ENCODE measurements at regions not wholly inside any gene's neighbourhood (a gene's known extent, or its start where the extent isn't known, plus 50 kb on each side); places are given as distances from the start of the nearest gene placed in this dataset.
"Not testable (repeated sequence)": the region's sequence is repeated elsewhere in the genome, so short reads cannot be mapped to it uniquely, and the experiment has no call there.

DNA sequence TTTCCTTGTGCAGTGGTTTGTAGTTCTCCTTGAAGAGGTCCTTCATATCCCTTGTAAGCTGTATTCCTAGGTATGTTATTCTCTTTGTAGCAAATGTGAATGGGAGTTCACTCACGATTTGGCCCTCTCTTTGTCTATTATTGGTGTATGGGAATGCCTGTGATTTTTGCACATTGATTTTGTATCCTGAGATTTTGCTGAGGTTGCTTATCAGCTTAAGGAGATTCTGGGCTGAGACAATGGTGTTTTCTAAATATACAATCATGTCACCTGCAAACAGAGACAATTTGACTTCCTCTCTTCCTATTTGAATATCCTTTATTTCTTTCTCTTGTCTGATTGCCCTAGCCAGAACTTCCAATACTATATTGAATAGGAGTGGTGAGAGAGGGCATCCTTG, 90.1 kb upstream of the ZBED5 start:
- DNase-seq (ENCODE audit: low read depth): not testable (repeated sequence)

DNA sequence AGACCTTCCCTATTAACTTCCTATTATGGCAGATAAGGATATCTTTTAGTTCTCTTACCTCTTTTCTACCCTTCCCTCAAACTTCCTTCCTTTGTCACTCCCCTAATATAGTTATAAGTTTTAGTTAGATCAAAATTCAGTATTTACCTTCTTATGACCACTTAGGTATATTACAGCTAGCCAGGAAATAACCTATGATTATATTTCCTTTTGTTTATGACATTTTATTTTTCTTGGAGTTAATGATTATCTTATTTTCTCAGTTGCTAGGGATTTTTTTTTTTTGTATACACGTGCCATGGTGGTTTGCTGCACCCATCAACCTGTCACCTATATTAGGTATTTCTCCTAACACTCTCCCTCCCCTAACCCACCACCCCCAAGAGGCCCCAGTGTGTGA, 88.2 kb upstream of the ZBED5 start:
- no peak for DNase-seq (ENCODE audit: low read depth)

DNA sequence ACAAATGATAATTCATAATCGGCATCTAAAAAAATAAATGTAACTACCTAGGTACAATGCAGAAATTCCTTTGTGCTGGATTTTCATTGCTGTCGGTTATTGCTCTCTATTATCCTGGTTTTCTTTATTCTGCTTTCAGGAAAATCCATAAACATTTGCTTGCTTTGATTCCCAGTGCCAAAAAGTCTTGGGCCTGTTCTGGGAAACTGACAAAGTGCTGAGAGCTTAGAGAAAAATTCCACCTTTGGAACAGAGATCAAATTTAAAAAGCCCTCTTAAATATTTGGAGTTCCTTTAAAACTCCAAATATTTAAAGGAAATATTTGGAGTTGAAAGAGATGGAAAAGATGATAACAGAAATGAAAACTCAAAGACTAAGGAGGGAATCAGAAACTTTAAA, 87.3 kb upstream of the ZBED5 start:
- no peak for DNase-seq (ENCODE audit: low read depth)

DNA sequence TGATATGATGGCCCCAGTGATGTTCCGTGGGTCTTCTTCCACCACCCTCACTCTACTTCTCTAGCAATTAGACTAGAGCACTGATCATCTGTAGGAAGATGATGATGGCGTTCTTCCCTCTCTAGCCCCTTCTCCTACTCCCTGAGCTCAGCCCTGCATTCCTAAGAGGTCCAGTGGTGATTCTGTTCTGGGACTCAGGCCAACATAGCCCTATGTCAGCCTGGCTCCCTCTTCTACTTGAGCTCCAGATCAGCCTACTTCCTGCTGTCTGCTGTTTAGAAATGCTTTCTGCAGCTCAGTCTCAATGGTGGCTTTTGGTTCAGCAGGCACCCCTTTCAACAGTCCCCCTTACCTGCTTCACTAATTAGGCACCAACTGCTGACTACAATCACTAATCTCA, 86.1 kb upstream of the ZBED5 start:
- no peak for DNase-seq (ENCODE audit: low read depth)

DNA sequence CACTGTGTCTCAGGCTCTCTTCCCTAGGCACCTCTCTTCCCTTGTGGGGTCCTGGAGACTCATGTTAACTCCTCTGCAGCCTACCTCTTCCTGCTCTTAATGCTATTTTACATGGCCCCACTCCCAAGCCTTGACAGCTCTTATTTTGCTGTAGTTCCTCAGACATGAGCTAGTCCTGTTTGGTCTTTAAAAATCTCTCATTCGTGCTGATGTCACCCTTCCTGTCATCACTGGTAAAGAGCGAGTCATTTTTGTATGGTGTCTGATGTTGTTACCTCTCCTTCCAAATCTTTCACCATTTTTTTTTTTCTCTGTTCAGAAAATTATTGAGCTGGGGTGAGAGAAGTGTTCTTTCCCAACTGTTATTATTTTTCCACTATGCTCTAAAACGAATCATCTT, 84.8 kb upstream of the ZBED5 start:
- DNase-seq (ENCODE audit: low read depth): no peak

DNA sequence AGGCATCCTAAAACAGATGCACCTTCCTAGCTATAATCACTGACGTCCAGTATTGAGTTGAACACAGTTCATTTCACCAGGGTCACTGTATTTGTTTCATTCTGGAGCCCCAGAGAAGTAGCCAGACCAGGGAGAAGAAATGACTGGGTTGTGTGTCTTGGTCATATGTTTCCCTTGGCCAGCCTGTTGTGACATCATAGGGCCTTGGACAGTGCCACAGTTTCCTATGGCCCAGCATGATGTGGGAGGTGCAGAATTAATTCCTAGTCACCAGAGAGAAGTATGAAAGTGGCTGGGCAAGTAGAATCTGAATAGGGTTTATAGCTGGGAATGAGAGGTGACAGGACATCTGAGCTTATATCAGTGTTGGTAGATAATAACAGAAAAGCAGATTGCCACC, 84.0 kb upstream of the ZBED5 start:
- DNase-seq (ENCODE audit: low read depth): no peak

DNA sequence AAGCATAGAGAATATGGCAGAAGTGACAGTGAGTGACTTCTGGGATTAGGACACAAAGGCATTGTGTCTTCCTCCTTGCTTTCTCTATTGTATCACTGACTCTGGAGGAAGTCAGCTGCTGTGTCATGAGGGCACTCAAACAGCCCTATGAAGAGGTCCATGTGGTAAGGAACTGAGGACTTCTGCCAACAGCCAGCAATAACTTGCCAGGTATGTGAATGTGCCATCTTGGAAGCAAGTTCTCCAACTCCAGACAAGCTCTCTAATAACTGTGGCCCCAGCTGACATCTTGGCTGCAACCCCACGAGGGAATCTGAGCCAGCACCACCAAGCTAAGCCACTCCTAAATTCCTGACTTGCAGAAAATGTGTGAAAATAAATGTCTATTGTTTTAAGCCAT, 83.6 kb upstream of the ZBED5 start:
- DNase-seq (ENCODE audit: low read depth): no peak

DNA sequence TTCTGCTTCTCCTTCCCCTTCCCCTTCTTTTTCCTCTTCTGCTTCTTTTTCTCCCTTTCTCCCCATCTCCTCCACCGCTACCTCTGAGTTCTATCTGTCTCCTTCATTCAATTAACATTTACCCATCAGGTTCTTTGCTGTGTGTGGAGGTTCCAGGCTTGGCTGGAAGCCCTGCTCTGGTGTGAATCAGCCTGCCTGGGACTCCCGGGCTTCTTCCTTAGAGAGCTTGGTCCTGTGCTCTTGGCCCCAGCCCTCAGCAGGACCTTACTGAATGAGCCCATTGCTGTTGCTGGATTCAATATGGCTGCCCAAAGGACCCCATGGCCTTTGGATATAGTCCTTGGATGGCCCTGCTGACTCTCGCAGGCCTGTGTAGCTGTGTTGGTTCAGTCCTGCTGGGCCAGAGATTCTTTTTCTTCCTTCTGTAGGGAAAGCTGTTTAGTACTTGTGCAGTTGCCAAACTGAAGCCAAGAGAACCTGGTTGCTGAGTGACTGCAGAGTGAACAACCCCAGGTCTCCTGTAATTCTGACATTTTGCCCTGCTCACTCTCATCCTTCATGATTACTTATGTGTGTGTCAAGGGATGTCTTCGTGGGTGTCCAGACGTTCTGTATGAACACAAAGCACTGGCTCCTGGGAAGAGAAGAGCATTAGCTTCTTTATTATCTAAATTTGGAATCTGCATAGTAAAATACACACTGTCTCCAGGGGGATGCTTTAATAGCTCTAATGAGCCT, 81.0 kb upstream of the ZBED5 start:
- no peak for DNase-seq (ENCODE audit: low read depth)

DNA sequence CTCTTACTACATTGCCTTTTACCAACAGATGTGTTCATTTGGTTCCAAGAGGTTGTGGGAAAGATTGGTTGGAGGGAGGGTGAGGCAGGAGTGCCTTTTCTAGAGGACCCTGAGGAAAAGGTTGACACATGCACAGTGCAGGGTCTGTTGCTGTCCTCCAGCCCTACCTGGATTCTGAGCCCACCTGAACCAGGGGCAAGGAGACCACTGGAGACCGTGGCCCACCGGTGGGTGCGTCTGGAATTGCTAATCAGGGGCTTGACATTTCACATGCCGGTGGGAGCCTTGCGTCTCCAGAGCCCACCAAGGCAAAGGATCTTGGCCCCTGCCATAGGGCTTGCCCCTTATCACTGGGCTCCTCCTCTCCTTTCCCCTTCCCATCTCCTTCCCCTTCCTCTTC, 80.4 kb upstream of the ZBED5 start:
- no peak for DNase-seq (ENCODE audit: low read depth)

DNA sequence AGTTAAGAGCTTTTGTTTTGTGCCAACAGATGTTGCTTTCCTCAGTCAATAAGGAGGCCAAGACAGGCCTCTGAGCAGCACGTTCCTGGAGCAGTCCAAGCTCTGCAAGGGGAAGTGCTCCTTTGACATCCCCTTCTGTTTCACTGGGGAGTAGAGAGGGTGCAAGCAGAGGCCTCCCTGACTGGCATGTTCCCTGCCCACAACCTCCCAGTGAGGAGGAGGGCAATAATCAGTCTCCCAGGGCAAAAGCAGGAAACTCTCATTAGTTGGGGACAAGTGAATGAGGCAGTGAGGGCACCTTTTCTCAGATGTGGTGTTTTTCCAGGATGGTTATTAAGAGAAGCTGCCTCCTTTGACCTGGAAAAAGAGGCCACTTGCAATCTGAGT, 79.5 kb upstream of the ZBED5 start:
- DNase-seq (ENCODE audit: low read depth): no peak

DNA sequence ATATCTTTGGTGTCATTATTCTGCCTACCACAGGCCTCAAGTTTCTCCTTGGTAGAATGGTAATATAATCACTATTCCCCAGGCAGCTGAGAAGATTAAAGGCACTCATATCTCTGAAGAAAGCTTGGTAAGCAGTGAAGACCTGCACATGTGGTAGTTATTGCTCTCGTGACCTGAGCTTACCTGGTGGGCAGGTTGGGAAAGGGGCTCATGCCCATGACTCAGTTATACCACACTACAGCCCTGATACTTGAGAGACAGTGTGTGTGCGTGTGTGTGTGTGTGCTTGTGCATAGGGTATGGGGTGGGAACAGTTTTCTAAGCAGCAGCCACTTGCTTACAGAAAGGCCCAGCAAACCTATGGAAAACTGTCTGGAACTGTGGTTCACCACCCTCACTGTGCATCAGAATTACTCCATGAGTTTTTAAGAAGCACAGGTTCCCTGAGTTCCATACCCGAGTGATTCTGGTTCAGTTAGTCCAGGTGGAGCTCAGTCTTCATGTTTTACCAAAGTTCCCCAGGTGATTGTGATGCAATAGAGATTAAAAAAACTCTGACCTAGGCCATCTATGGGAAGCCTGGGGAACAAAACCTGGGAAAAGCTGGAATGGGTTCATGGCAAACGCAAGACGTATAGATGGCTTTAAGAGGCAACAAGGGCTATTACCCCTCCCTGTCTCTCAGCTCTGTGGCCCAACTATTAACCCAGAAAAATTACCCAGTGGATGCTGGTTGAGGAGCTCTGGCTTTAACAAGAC, 79.0 kb upstream of the ZBED5 start:
- no peak for DNase-seq (ENCODE audit: low read depth)

DNA sequence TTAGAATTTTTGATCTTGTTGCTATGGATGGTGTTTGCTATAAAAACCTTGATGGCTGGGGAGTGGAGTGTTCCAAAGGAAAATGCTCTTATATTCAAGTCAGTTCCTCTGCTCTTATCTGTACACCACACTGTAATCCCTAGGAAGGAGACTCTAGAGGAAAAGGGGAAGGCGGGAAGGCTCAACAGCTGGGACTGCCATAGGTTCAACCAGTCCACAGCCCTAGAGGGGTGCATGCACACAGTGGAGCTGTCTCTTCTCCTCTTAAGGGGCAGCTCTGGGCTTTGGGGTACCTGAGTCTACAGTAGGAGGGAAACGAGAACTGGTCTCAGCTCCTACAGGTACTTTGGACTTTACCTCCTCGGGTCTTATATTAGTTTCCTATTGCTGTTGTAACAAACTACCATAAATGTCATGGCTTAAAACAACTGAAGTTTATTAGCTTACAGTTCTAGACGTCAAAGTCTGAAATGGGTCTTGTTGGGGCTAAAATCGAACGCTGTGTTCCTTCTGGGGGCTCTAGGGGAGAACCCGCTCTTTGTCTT, 77.2 kb upstream of the ZBED5 start:
- no peak for DNase-seq (ENCODE audit: low read depth)

DNA sequence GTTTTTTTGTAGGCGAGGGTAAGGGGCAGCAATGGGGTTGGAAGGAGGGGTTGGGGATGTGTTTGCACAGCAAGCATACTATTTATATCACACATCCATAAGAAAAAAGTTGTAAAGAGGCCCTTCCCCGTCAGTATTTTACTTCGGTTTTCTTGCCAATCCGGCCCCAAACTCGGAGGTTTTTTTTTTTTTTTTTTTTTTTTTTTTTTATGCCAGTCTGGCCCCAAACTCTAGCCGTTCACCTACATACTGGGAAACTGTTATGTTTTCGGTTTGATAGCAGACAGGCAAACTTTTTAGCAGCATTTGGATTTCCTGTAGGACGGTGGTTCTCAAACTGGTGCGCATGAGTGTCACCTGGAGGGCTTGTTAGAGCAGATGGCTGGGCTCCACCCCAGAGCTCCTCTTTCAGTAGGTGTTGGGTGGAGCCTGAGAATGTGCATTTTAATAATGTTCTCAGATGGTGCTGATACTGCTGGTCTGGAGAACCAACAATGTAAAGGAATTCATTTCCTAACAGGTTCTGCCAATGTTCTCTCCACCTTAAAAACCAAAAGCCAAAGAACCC, 76.5 kb upstream of the ZBED5 start:
- no peak for DNase-seq (ENCODE audit: low read depth)

DNA sequence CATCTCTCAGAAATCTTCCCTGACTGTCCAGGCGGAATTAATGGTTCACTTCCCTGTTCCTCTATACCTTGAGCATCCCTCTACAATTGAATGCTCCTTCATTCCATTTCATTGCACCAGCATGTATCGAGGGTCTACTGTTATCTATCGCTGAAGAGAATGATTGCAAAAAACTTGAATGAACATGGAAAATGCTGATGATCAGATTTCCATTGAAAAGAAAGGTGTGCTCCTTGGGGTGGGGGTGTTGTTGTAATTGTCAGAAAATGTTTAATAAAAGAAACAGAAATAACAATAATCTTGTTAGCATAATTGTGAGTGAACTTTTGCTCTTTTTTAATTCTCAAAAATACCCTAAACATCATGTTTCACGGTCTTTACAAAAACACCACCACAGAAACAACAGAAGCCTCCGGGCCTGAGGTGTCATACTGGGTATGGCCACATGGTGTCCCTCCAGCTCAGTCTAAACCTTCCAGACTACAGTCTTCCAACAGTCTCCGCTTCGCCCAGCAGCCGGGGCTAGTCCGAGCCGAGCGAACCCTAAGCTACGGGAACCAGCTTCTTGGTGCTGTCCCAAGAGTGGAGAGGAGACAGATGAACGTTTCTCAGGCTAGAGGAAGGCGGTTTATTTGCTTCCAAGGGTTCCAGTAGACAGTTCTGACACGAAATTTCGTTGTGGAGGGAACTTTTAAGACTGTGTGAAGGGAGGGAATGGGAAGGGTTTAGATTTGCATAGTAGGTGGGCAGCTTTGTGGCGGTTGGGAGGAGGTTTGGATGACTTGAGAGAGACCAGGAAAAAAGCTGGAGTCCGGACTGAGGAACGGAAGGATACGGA, 75.8 kb upstream of the ZBED5 start:
- peak; percentile 63 for DNase-seq (ENCODE audit: low read depth)

DNA sequence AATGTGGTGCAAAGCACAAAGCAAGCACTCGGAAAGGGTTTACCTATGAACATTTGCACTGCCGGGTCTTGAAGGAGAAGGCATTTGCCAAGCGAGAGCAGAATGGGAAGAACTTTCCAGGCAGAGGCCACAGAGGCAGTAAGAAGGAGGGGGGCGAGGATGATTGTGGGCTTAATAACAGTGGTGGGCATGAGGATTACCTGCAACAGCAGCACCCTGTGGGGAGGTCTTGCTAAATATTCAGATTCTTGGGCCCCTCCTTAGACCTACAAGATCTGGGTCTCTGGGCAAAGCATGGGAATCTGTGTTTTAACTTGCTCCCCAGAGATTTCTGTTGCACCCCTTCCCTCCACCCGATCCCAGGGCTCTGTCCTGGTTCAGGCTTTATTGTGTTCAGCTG, 75.1 kb upstream of the ZBED5 start:
- DNase-seq (ENCODE audit: low read depth): no peak

DNA sequence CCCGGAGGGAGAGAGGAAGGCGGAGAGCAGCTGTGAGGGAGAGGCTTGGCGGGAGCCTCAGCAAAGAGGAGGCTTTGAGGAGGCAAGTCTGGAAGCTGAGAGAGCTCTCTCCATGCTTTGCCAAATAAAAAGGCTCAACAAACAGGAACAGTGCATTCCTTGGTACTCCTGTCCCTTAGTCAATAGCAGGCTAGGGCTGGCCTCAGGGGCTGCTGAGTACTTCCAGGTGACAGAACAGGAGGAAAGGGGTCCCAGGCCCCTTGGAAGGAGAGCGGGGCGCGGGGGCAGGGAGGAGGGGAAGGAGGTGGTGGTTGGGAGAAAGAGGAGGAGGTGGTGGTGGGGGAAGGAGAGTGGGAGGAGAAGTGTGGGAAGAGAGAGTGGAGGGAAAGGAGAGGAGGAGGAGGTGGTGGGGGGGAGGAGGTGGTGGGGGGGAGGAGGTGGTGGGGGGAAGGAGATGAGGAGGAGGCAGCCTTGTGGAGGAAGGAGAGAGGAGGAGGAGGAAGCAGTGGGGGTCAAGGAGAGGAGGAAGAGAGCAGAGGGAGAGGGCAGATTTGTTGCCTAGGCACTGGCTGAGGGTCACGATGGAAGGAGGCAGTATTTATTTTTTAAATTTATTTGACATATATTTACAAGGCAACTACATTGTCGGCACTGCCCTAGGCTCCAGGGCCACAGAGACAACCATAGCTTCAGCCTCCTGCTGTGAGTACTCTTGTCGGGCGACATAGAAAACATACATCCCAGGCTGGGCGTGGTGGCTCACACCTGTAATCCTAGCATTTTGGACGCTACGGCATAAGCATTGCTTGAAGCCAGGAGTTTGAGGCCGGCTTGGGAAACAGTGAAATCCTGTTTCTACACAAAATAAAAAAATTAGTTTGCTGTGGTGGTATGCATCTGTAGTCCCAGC, 74.2 kb upstream of the ZBED5 start:
- no peak for DNase-seq (ENCODE audit: low read depth)

DNA sequence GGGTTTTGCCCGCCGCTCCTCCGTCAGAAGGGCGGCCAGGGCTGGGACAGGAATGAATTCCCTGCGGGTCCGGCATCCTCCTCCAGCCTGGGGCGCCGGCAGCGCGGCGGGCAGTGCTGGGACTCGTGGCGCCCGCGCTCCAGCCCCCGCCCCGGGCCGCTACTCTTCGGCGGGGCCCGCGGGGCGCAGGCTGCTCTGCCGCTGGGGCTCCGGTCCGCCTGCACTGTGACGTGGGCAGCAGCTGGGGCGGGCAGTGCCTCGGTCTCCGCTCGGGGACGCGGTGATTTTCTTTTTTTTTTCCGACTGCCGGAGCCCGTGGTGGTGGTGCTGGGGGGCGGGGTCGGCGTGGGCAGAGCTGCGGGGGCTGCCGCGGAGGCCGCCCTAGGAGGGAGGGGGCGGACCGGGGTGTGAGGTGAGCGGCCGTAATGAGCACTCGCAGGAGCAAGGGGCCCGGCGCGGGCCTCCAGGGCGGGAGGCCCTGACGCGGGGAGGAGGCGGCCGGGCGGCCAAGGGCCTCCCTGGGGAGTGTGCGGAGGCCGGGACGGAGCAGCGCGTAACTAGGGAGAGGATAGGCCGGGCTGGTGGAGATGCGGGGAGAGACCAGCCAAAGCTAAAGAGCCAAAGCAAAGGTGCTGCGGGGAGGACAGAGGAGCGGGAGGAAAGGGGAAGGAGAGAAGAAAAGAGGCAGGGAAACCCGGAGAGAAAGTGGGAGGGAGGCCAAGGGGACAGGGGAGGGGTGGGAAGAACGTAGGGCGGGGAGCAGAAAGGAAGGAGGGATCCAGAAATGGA, 73.3 kb upstream of the ZBED5 start:
- peak; percentile 34 for DNase-seq (ENCODE audit: low read depth)

DNA sequence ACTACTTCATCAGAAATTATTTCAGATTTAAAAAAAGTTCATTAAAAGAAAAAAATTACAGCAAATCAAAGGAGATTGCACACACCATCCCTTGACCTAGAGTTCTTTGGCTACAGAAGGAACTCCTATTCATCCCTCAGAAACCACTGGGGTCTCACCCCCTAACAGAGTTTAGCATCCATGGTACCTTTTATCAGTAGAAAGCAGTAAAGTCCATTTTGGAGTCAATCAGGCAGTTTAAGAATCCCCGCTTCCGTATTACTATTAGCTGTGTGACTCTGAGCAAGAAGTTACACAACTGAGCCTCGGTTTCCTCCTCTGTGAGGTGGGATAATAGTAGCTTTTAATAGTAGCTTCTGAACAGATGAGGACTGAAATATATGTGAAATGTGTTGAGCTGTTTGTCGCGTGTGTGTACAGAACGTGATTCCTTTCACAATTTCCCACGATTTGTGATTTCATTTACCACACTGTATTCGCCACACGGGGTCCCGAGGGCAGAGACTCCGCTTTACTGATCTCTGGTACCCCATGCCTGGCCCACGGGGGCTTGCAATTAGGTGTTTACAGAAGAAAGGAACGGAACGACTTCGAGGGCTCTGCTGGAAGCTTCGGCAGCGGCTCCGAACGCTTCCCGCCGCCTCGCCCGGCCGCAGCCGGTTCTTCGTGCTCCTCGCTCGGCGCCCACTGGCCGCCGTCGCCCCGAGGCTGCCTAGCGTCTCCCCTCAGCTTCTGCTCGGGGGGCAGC, 72.5 kb upstream of the ZBED5 start:
- peak; percentile 13 for DNase-seq (ENCODE audit: low read depth)

DNA sequence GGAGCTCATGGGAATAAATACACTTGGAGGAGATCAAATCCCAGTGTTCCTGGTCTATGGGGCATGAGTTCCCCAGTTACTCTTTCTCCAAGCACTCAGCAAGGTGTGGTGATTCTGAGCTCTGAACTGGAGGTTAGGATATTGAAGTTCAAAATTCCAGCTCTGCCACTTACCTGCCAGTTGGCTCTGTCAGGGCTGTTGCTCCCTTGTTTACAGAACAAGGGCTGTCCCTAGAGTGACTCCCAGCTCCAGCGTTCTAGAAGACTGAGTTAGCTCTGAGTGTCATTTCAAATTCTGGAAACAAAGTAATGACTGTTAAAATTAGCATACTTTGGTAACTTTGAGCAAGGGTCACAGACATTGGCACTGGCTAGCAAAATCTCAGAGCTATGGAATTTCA, 69.7 kb upstream of the ZBED5 start:
- no peak for DNase-seq (ENCODE audit: low read depth)

DNA sequence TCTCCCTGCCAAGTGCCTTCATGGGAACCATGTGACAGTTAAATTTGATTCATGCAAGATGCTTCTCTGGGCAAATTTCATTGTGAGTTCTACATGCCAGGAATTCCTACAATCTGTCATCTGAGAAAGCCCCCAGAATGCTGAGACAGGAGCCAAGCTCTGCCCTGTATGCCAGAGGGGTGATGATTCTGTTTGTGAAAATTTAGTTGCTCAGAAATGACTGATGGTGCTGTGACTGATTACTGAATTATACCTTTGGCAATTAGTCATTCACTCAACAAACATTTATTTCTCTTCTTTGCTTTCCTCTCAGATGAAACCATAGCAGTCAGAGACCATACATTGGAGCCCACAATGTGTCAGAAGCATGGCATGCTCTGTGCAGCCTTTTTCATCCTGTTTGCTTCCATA, 69.0 kb upstream of the ZBED5 start:
- no peak for DNase-seq (ENCODE audit: low read depth)
